CD4-positive, alpha-beta T cell treated with Interferon alpha-2 for 1 hour (primary cell): ENCODE measurements at regions not wholly inside any gene's neighbourhood (a gene's known extent, or its start where the extent isn't known, plus 50 kb on each side); places are given as distances from the start of the nearest gene placed in this dataset.
"Not testable (repeated sequence)": the region's sequence is repeated elsewhere in the genome, so short reads cannot be mapped to it uniquely, and the experiment has no call there.

Source experiments
- DNase-seq, 2 donors: peaks; one replicate each; pipeline ENCODE4 v3.0.0-alpha.2; 2020 to 2022

GRCh38 chr9:64130325-64130724, 1154.7 kb downstream of the FOXD4L5 start:
- not testable (repeated sequence) for DNase-seq

GRCh38 chr9:64128572-64128971, 1156.4 kb downstream of the FOXD4L5 start:
- no peak for DNase-seq

- not testable (repeated sequence) for DNase-seq
Observed at GRCh38 chr9:64121602-64122001, 1163.4 kb downstream of the FOXD4L5 start.

- DNase-seq, result not testable (repeated sequence)
Observed at GRCh38 chr9:64117329-64117728, 1167.7 kb downstream of the FOXD4L5 start.

- not testable (repeated sequence) for DNase-seq
Observed at GRCh38 chr9:64107867-64108266, 1177.1 kb downstream of the FOXD4L5 start.

GRCh38 chr9:64107211-64107610, 1177.8 kb downstream of the FOXD4L5 start:
- not testable (repeated sequence) for DNase-seq

GRCh38 chr9:64105193-64105592, 1179.8 kb downstream of the FOXD4L5 start:
- not testable (repeated sequence) for DNase-seq

GRCh38 chr9:64101504-64101903, 1183.5 kb downstream of the FOXD4L5 start:
- not testable (repeated sequence) for DNase-seq

- not testable (repeated sequence) for DNase-seq
Observed at GRCh38 chr9:64100571-64101155, 1184.3 kb downstream of the FOXD4L5 start.

GRCh38 chr9:64085998-64086397, 1199.0 kb downstream of the FOXD4L5 start:
- DNase-seq, result not testable (repeated sequence)

- DNase-seq, result not testable (repeated sequence)
Observed at GRCh38 chr9:64071358-64072253, 1213.4 kb downstream of the FOXD4L5 start.

- DNase-seq, result not testable (repeated sequence)
Observed at GRCh38 chr9:64070611-64071357, 1214.2 kb downstream of the FOXD4L5 start.

GRCh38 chr9:64070083-64070482, 1214.9 kb downstream of the FOXD4L5 start:
- not testable (repeated sequence) for DNase-seq

GRCh38 chr9:64066736-64067368, 1218.2 kb downstream of the FOXD4L5 start:
- DNase-seq, result no peak

- no peak for DNase-seq
Observed at GRCh38 chr9:64061013-64061627, 1223.9 kb downstream of the FOXD4L5 start.

GRCh38 chr9:64058070-64058469, 1226.9 kb downstream of the FOXD4L5 start:
- not testable (repeated sequence) for DNase-seq

GRCh38 chr9:64057553-64057952, 1227.5 kb downstream of the FOXD4L5 start:
- DNase-seq, result no peak

- not testable (repeated sequence) for DNase-seq
Observed at GRCh38 chr9:64028925-64029324, 1256.1 kb downstream of the FOXD4L5 start.

GRCh38 chr9:64020696-64021491, 1264.1 kb downstream of the FOXD4L5 start:
- not testable (repeated sequence) for DNase-seq

GRCh38 chr9:64017666-64018065, 1267.3 kb downstream of the FOXD4L5 start:
- DNase-seq, result not testable (repeated sequence)

- DNase-seq, result peak; percentile 7 to 55
Observed at GRCh38 chr9:64016845-64017406, 1268.1 kb downstream of the FOXD4L5 start.
